SKM-1 (cell line): ENCODE measurements at regions not wholly inside any gene's neighbourhood (a gene's known extent, or its start where the extent isn't known, plus 50 kb on each side); places are given as distances from the start of the nearest gene placed in this dataset.
"Not testable (repeated sequence)": the region's sequence is repeated elsewhere in the genome, so short reads cannot be mapped to it uniquely, and the experiment has no call there.

Source experiments
- DNase-seq: peaks from one replicate; lab custom pipeline; 2025; ENCODE audit not compliant: unreplicated experiment; lab: John Stamatoyannopoulos, UW

- no peak for DNase-seq
Observed at GRCh38 chr6:23535101-23535500, 590.9 kb upstream of the NRSN1 start.

- no peak for DNase-seq
Observed at GRCh38 chr6:23537828-23538227, 588.2 kb upstream of the NRSN1 start.

- DNase-seq, result no peak
Observed at GRCh38 chr6:23547851-23548250, 578.2 kb upstream of the NRSN1 start.

GRCh38 chr6:23554953-23555352, 571.1 kb upstream of the NRSN1 start:
- not testable (repeated sequence) for DNase-seq

GRCh38 chr6:23559587-23560343, 566.2 kb upstream of the NRSN1 start:
- DNase-seq, result no peak

GRCh38 chr6:23561732-23562131, 564.3 kb upstream of the NRSN1 start:
- no peak for DNase-seq

- no peak for DNase-seq
Observed at GRCh38 chr6:23562554-23562953, 563.5 kb upstream of the NRSN1 start.

GRCh38 chr6:23563323-23563722, 562.7 kb upstream of the NRSN1 start:
- no peak for DNase-seq

GRCh38 chr6:23566418-23566817, 559.6 kb upstream of the NRSN1 start:
- DNase-seq, result no peak

- DNase-seq, result no peak
Observed at GRCh38 chr6:23568292-23568691, 557.7 kb upstream of the NRSN1 start.

- no peak for DNase-seq
Observed at GRCh38 chr6:23584134-23584763, 541.8 kb upstream of the NRSN1 start.

- DNase-seq, result no peak
Observed at GRCh38 chr6:23587582-23587981, 538.4 kb upstream of the NRSN1 start.

GRCh38 chr6:23589811-23590210, 536.2 kb upstream of the NRSN1 start:
- no peak for DNase-seq

- DNase-seq, result no peak
Observed at GRCh38 chr6:23590498-23591126, 535.4 kb upstream of the NRSN1 start.

GRCh38 chr6:23591761-23592160, 534.3 kb upstream of the NRSN1 start:
- no peak for DNase-seq

GRCh38 chr6:23600118-23600517, 525.9 kb upstream of the NRSN1 start:
- no peak for DNase-seq

- no peak for DNase-seq
Observed at GRCh38 chr6:23601811-23602345, 524.1 kb upstream of the NRSN1 start.

- no peak for DNase-seq
Observed at GRCh38 chr6:23608931-23609435, 517.0 kb upstream of the NRSN1 start.

- no peak for DNase-seq
Observed at GRCh38 chr6:23611776-23612381, 514.1 kb upstream of the NRSN1 start.

- DNase-seq, result no peak
Observed at GRCh38 chr6:23618366-23618765, 507.6 kb upstream of the NRSN1 start.

- DNase-seq, result no peak
Observed at GRCh38 chr6:23620911-23621401, 505.1 kb upstream of the NRSN1 start.
